Astrocyte of the spinal cord (primary cell): ENCODE measurements at regions not wholly inside any gene's neighbourhood (a gene's known extent, or its start where the extent isn't known, plus 50 kb on each side); places are given as distances from the start of the nearest gene placed in this dataset.

ENCODE experiments used
- DNase-seq: peaks from one replicate; pipeline ENCODE4 v3.0.0; 2011; ENCODE audit warnings: low read depth, low spot score
- H3K4me3 ChIP-seq: 2 replicates; pipeline ENCODE4 v1.5.1; 2011; ENCODE audit warnings: low read depth, mild to moderate bottlenecking, low read length, moderate library complexity
- CTCF ChIP-seq: IDR thresholded peaks from 2 replicates; pipeline ENCODE4 v1.5.1; 2012; ENCODE audit warnings: low read depth, mild to moderate bottlenecking, low read length, inconsistent platforms
- in situ Hi-C: cut with HindIII; loops from 2 replicates; pipeline ENCODE4 v1.10.0; 2017; ENCODE audit warnings: low sequenced_read_pairs

DNA sequence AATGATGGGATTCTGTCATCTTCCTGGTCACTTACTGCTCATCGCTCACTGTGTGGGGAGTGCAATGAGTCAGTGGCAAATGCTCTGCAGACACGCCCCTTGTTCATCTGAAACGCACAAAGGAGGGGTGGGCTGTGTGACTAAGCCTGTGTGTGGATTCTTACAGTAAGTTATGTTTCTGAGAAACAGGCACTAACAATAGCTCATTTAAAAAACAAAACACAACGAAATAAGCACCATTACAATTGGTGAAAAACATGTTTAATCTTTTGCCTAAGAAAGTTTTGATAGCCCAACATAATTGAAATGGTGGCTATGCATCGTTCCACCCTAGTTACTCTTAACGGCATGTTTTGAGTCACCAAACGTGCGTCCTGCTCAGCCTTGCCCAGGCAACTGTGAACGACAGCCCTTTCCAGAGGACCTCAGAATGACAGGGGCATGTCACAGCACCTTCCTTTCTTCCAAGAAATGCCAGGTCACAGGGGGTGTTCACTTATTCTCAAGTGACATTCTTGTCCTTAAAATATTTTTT, 118.4 kb upstream of the SGK1 start:
- in situ Hi-C loops: no loop called here
- peak; percentile 97 for DNase-seq
- no peak overlapping the region for H3K4me3 ChIP-seq
- TF ChIP-seq CTCF: no peak

- TF ChIP-seq CTCF: no peak
- no peak overlapping the region for H3K4me3 ChIP-seq
- in situ Hi-C loops: no loop called here
- DNase-seq: no peak
Observed at GRCh38 chr6:134435814-134436280, 117.9 kb upstream of the SGK1 start.

- no peak overlapping the region for H3K4me3 ChIP-seq
- no peak for TF ChIP-seq CTCF
- in situ Hi-C loops: no loop called here
- DNase-seq: no peak
Observed at GRCh38 chr6:134434019-134434942, 116.4 kb upstream of the SGK1 start.

GRCh38 chr6:134432036-134432435, 114.1 kb upstream of the SGK1 start:
- no peak for DNase-seq
- no peak for TF ChIP-seq CTCF
- in situ Hi-C loops: no loop called here
- no peak overlapping the region for H3K4me3 ChIP-seq

DNA sequence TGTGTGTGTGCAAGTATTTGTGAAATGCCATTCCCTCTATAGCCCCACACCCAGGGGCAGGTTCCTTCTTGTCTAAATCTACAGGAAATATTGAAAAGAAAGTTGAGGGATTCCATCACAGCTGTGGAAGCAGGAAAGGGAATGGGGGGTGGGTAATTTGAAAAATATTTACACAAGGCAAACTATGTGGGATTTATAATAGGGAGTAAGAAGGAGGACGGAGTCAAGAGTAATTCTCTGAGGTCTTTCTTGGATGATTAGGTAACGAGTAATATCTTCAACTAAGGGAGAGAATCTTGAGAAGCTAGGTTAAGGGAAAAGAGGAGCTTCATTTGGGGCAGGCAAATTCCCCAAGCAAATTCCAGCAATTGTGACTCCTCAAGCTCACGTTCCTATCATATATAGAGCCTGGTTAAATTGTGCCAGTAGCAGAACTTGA, 113.5 kb upstream of the SGK1 start:
- no peak for TF ChIP-seq CTCF
- DNase-seq: no peak
- H3K4me3 ChIP-seq: no peak overlapping the region
- in situ Hi-C loops: no loop called here

DNA sequence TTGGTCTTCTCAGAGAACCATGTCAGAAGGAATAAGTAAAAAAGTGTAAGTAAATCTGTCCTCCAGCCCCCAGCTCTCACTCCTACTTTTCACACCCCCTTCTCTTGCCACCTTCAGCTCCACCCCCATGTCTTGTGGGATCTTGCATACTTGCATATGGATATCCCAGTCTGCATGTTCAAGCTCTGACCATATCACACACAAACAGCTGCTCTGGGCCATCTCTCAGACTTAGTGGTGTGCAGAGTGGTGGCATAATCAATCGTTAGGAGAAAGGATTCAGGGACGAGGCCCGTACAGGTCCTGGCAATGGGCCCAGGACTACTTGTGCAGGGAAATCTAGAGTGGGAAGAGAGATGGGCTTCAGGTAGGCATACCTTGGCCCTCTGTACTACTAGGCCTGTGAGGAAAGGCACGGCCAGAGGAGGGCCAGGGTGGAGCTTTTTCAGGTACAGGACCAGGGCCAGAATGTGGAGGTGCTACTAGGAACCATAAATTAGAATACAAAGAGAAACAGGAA, 112.0 kb upstream of the SGK1 start:
- no peak for TF ChIP-seq CTCF
- H3K4me3 ChIP-seq: no peak overlapping the region
- DNase-seq: no peak
- in situ Hi-C loops: no loop called here
